NCI-H1417 (cell line): ENCODE measurements at regions not wholly inside any gene's neighbourhood (a gene's known extent, or its start where the extent isn't known, plus 50 kb on each side); places are given as distances from the start of the nearest gene placed in this dataset.

Experiments
- DNase-seq, 3 experiments: peaks; one replicate each; lab custom pipeline; 2025; lab: John Stamatoyannopoulos, UW

DNA sequence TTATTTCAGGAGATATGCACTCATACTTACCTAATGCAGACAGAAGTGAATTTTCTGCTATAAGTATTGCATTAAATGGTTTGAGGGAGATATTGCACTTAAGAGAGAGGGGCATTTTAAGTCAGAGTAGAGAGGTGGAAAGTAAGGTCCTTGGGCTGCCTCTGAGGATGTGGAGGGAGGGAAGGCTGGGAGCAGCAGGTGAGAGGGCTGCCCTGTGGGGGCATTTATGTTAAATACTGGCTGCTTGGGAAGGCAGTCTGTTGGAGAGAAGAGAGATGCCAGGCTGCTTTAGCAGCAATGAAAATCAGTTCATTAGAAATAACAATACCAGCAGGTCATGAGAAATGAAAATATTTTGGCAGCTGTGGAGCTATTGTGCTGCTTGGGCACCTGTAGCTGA lies 576.2 kb upstream of the HS6ST1 start:
- DNase-seq: no peak

DNA sequence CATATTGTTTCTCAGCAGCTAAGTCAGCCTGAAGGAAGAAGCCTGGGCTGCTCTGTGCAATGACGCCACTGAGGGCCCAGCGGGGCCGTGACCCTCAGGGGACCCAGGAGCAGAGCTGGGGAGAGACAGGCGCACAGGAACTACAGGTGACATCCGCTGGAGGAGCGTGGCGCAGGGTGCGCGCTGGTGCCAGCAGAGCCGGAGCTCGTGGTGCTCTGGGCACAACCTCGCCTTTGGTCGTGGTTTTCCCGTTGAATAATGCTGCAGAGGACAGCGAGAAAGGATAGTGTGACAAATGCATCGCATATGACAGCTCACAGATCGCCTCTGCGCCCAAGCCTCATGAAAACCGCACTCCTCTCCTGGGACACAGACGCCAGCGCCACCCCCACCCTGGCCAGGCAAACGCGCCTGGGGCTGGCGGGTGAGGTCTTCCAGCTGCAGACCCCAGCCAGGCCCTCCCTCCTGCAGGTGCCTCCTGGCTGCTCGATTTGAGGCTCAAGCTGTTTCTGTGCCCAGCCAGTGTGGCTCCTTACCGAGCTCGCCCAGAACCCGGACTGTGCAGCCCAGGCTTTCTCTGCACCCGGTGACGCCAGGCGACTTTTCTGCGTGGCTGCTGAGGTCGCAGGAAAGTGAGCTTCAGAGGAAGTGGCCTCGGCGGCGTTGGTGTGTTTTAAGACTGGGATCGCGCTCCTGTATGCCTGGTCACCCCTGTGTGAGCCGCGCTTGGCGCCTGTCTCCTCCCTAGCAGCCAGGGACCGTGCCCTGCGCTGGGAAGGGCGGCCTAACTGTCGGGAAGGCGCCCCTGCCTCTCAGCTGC lies 583.1 kb upstream of the HS6ST1 start:
- DNase-seq: no peak

DNA sequence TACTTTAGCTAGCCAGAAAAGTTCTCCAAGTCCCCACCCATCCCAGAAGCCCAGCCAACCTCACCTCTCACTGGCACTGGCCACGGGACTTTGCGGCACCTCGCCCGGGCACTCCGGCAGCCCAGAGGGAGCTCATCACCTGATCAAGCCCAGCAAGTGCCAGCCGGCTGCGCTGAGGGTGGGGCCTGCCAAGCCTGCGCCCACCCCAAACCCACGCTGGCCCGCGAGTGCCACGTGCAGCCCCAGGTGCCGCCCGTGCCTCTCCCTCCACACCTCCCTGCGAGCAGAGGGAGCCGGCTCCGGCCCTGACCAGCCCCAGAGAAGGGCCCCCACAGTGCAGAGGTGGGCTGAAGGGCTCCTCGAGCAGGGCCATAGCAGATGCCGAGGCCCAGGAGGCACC lies 585.0 kb upstream of the HS6ST1 start:
- DNase-seq: no peak

DNA sequence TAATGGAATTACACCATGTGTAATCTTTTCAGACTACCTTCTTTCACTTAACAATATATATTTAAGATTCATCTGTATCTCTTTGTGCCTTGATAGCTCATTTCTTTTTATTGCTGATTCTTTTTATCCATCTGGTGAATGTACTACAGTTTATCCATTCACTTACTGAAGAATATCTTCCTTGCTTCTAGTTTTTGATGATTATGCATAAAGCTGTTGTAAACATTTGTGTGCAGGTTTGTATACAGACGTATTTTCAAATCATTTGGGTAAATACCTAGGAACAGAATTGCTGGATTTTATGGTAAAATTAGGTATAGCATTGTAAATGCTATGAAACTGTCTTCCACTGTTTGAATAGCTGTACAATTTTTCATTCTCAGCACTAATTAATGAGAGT lies 592.6 kb upstream of the HS6ST1 start:
- no peak for DNase-seq

DNA sequence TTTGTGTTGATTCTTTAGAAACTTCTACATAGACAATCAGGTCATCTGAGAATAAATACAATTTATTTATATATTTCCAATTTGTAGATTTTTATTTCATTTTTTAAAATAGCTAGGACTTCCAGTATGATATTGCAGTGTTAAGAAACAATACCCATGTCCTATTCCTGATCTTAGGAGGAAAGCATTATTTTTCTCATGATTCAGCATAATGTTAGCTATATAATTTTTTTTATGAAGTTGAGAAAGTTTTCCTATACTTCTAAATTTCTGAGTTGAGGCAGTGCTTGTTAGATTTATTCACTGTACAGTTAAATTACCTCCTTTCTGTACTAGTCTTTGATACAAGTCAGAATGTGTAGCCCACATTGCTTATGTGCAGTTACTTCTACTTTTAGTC lies 595.7 kb upstream of the HS6ST1 start:
- no peak for DNase-seq

DNA sequence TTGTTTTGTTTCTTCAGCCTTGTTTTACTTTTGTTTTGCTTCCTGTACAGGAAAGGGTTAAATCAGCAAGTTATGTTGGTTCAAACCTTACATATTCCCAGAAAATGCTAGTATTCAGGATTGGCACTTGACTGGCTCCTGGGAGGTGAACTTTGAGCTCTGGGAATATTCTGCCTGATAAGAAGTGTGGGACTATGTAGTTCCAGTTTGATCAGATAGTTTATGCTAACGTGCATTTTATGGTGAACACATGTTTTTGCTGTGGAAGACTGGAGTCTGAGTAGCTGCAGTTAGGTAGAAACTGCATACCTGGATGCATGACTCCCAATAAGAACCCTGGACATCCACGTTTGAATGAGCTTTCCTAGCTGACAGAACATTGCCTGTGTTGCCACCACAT lies 603.1 kb upstream of the HS6ST1 start:
- DNase-seq: no peak

DNA sequence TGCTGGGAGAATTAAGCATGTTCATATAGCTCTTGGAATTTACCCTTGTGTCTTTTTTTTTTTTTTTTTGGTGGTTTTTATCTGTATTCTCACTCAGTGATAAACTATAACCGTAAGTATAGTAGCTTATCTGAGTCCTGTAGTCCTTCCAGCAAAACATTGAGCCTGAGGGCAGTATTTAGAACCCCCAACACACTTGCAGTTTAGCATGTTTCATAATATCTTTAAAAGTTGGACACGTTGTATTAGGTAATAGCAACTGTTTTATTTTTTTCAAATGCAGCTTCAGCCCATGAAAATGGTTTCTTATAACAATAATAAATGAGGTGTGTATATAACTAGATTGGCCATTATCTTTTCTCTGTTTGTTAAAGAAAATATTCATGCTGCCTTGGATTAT lies 603.5 kb upstream of the HS6ST1 start:
- no peak for DNase-seq

DNA sequence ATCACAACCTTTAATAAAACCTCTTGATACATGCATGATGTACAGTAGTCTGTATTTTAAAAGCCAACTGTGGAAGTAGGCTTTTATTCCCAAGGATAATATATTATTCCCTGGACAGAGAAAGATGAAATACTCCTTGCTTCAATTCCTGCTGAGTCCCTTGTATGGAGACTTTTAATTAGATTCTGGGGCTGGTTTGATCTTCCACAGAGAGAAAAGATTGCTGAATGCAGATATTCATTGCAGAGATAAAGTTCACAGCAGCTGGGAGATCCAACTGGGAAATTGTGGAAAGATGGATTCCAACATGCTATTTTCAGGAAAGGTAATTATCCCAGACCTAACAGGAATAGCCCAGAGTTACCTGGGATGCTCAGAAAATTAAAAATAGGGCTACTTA lies 607.0 kb upstream of the HS6ST1 start:
- DNase-seq: no peak

DNA sequence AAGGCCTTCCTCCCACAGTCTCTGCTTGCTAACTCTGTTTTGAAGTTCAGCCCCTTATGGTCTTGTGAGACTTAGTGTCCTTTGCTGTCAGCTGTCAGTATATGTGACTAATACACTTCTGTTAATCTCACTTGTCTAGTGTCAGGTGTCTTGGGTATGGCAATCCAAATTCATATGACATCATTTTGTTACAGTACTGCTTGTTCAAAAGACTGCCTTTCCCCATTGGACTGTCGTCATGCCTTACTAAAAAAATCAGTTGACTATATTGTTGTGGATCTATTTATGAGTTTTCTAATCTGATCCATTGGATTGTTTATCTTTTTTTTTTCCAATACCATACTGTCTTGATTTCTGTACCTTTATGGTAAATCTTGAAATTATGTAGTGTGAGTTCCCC lies 611.4 kb upstream of the HS6ST1 start:
- no peak for DNase-seq

DNA sequence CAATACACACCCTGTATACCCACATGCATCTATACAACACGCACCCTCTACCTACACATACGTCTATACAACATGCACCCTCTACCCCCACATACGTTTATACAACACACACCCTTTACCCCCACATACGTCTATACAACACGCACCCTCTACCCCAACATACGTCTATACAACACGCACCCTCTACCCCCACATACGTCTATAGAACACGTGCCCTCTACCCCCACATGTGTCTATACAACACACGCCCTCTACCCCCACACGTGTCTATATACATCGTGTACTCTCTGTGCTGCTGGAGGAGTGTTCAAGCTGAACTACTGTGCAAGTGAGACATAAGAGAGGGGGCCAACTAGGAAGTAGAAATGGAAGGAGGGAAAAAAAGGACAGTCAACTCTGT lies 621.7 kb upstream of the HS6ST1 start:
- DNase-seq: no peak

DNA sequence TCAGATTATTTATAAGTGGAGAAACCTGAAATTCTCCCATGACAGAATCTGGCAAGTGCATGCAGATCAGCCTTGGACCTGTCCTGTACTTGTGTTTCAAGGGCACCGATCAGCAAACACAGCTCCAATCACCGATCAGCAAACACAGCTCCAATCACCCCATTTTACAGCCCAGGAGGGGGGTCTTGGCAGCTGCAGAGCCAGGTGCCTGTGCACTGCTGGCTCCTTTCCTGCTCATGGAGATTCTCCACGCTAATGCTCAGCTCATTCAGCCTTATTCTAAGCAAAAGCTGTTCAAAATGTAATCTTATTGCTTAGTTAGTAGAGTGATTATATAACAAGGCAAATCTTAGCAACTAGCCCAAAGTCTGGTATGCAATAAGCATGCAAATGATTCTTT lies 623.1 kb upstream of the HS6ST1 start:
- DNase-seq: peak in 2 of 3 experiments; percentile 26 to 51

DNA sequence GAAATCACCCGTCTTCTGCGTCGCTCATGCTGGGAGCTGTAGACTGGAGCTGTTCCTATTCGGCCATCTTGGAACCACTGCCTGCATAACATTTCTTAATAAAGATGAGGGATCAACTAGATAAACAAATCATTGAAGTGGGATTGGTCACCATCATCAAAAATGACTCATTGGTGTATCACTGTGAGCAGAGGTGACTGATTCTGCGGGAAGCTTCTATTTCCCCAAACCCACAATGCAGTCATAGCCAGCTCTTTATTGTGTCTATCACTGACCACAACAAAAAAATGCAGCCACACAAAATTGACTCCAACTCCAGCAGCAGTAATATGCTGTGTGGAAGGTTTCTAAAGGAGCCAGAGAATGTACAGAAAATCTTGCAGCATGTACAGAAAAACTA lies 630.7 kb upstream of the HS6ST1 start:
- DNase-seq: no peak

DNA sequence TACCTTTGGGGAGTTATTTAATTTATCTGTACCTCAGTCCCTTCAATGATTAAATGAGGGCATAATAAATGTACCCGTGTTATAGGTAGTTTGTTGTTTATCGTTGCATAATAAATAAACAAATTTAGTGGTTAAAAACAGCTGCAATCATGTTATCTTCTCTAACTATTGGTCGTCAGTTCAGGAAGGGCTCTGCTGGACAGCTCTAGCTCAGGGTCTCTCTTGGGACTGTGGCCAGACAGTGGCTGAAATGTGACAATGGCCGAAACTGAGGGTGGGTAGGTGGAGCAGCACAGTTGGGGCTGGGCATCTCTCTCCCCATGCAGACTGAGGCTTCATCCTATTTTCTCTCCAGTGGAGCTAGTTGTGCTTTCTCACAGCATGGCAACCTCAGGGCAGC lies 632.1 kb upstream of the HS6ST1 start:
- no peak for DNase-seq

DNA sequence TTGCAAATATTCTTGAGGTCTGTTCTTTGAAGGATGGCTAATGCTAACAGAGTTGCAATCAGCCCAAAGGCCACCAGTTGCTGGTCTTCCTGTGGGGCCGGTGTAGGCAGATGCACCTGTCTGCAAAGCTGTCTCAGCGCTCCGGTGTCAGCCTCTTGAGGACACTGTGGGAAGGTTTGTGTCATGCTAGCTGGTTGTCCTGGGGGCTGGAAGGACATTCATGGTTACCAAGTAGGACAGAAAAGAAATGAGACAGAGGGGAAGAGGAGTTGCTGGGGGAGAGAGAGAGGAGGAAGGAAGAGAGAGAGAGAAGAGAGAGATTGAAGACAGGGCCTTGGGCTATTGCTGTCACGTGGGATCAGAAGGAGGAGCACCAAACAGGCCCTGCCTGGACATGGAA lies 639.6 kb upstream of the HS6ST1 start:
- DNase-seq: no peak

DNA sequence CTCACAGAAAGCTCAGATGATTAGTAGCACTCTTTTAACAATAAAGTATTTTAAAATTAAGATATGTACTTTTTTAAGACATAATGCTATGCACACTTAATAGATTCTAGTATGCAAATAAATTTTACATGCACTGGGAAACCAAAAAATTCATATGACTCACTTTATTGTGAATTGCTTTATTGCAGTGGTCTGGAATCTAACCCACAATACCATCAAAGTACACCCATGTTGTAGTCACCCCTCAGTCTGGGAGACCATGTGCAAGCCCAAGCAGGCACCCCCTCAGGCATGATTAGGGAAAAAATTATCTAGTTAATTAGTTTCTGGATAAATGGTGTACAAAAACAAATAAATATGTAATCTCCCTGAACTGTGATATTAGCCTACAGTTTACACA lies 649.0 kb upstream of the HS6ST1 start:
- no peak for DNase-seq

DNA sequence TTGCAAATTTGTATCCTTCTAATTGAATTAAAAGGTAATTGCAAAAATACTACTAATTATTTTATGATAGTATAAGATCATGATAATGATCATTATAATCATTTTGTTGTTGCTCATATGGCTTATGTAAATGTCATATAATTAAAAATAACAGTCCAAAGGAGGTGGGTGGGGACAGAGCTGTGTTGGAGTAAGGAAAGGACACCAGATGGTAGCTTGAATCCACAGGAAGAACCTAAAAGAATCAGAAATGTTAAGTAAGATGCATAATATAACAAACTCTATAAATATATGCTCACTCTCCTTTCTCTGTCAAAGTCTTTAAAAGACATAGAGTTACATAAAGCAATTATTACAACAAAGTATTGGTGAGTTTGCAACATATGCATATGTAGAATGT lies 650.7 kb upstream of the HS6ST1 start:
- DNase-seq: no peak

DNA sequence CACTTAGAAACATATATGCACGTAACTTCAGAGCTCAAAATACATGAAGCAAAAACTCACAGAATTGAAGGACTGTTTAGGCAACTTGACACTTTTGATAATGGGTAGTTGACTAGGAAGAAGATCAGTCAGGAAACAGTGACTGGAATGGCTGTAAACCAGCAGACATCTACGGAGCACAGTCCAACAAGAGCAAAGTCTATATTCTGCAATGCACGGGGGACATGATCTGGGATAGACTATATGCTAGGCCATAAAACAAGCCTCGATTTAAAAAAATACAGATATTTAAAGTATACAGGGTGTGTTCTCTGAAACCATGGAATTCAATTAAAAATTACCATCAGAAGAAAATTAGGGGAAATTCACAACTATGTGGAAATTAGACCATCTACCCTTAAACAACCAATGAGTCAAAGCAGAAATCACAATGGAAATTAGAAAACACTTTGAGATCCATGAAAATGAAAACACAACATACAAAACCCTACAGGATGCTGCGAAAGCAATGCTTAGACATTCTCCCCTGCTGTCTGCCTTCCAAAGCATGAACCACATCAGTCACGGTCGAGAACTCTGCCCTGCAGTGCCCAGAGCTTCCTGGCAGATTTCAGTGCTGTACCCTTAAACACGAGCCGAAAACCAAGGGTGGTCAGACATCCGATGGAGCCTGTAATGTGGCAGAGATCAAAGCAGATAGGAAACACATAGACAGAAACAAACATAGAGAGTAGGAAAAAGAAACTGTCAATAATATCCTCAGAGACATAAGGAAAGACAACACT lies 651.9 kb upstream of the HS6ST1 start:
- DNase-seq: no peak

DNA sequence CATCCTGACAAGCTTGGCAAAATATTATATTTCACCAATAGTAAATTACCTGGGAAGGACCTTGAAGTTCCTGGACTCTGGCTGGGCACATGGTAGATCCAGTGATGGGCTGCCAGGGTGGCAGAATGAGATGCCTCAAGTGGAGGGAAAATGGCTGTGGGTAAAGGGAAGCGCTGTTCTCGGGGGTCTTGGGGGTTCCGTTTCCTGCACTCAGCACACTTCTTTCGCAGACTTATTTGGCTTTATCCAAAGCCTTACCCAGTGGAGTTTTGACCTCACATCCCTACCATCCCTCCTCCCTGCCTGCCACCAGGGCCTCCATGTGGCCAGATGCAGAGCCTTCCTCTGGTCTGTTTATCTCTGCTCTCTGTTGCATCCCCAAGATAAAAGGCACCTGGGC lies 654.9 kb upstream of the HS6ST1 start:
- no peak for DNase-seq

DNA sequence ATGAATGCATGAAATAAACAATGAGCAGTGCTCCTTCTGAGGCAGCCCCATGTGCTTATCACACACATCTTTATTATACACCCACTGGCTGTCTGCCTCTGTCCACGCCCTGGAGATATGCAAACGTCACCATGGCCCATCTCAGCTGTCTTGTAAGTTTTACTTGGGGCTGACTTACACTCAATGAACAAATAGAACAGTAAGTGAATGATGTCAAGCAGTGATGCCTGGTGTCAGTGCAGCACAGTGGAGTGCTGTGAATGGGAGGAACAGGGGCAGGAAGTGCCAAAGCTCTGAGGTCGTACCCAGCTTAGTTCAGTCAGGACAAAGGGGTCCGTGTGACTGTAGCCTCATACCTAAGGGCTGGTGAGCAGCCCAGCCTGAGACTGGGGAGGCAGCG lies 659.5 kb upstream of the HS6ST1 start:
- no peak for DNase-seq

DNA sequence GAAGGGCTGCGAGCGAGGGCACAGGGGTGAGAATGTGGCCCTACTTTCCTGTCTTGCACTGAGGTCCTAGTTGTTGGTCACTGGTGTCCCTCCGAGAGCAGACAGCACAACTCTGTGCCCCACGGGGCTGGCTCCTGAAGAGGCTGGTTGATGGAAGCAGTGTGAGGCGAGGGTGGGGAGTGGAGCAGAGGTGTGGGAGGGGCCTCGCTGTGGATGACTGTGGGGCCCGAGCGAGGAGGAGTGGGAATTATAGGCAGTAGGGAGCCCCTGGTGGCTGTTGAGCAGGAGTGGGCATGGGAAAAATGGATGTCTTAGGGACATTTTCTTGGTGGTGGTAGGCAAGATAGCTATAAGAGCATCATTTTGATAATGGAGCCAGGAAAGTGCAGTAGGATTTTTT lies 660.5 kb upstream of the HS6ST1 start:
- DNase-seq: no peak

DNA sequence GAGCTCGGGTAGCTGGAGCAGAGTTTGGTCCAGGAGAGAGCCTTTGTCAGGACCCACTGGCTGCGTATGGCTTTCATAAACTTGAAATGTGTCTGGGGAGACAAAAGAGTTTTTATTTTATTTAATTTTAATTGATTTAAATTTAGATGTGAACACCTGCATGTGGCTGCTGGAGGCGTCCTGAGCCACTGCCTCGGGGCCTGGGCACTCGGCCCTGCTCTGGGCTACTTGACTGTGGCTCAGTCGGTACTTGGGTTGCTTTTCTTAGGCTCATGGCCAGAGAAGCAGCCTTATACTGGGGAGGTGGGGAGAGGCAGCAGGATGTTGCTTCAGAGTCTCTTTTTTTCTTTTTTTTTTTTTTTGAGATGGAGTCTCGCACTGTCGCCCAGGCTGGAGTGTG lies 661.8 kb upstream of the HS6ST1 start:
- no peak for DNase-seq

DNA sequence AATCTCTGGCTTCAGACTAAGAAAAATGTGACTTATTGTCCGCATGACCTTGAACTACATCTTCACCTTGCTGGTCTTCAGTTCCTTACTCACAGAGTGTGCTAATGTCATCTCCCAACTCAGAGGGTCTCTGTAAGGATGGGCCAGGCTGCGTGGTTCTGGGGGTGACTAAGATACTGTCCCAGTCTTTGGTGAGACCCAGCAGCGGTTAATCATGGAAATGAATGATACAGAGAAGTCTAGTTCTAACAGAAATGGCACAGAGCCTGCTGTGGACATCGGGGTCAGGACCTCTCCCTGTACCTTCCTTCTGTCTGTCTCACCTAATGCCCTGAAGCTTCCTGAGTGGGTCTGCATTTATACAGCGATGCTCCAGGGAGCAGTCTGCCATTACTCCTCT lies 662.7 kb upstream of the HS6ST1 start:
- DNase-seq: no peak

DNA sequence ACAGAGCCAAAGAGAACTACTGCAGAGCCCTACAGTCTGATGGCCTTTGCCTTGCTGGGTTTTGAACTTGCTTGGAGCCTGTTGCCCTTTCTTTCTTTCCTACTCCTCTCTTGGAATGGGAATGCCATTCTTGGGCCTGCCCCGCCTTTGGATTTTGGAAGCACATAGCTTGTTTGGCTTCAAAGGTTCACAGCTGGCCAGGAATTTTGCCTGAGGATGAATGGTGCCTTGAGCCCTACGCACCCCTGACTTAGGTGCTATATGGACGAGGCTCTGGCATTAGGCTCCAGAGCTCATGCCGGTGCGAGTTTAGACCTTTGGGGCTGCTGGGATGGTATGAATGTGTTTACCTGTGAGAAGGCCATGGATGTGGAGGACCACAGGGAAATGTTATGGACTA lies 663.3 kb upstream of the HS6ST1 start:
- no peak for DNase-seq

DNA sequence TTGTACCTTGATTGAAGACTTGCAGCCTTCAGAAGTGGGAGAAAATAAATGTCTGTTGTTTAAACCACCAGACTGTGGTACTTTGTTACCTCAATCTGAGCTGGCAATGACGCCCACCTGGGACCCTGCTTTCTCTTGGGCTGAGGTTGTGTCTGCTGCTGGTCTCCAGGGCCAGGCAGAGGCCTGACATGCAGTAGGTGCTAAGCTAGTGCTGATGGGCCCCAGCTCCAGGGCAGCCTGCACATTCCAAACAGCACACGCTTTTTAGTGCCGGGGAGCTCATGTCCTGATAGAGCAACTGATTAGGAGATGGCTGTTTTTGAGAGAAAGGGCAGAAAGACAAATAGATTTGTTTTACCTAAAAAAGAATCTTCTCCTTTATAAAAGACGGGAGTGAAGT lies 664.0 kb upstream of the HS6ST1 start:
- no peak for DNase-seq
